HFFc6 (cell line): ENCODE measurements at regions not wholly inside any gene's neighbourhood (a gene's known extent, or its start where the extent isn't known, plus 50 kb on each side); places are given as distances from the start of the nearest gene placed in this dataset.
"Not testable (repeated sequence)": the region's sequence is repeated elsewhere in the genome, so short reads cannot be mapped to it uniquely, and the experiment has no call there.

Experiments
- DNase-seq: peaks from one replicate; pipeline ENCODE4 v3.0.0-alpha.2; 2018
- H3K27ac Mint-ChIP-seq: 2 replicates; pipeline ENCODE4 v1.8.0; 2020; ENCODE audit warnings: mild to moderate bottlenecking, mixed read lengths
- H3K27me3 Mint-ChIP-seq: 2 replicates; pipeline ENCODE4 v1.8.0; 2021; ENCODE audit warnings: mild to moderate bottlenecking, moderate library complexity, mixed read lengths; ENCODE audit not compliant: insufficient read depth
- H3K36me3 Mint-ChIP-seq: 2 replicates; pipeline ENCODE4 v1.8.0; 2021; ENCODE audit warnings: low read depth, mixed read lengths
- H3K4me1 Mint-ChIP-seq: 2 replicates; pipeline ENCODE4 v1.8.0; 2020; ENCODE audit warnings: low read depth, mixed read lengths
- H3K4me3 Mint-ChIP-seq: 2 replicates; pipeline ENCODE4 v1.8.0; 2020; ENCODE audit warnings: mild to moderate bottlenecking, moderate library complexity, mixed read lengths
- H3K9me3 Mint-ChIP-seq: 2 replicates; pipeline ENCODE4 v1.8.0; 2020; ENCODE audit warnings: mild to moderate bottlenecking, mixed read lengths
- TF ChIP-seq, protein P1 (sequence below): fragments of 200-600 bp; sonication (generic); IDR thresholded peaks from 2 replicates; pipeline ENCODE4 v1.5.0; 2021; ENCODE audit warnings: antibody characterized with exemption, mild to moderate bottlenecking

DNA sequence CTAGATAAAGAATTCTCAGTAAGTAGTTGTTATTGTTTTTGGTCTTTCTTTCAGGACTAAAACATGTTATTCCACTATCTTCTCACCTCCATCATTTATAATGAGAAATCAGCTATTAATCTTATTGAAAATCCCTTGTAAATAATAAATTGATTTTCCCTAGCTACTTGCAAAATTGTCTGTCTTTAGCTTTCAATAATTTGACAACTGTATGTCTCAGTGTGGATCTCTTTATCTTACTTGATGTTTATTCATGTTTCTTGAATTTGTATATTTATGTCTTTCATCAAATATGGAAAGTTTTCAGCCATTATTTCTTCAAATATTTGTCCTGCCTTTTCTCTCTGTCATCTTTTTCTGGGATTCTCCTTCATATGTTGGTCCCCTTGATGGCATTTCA is 117.1 kb upstream of the ANTXRL start:
- peaks cover 16% of the 10 kb centered on the region for H3K27me3 Mint-ChIP-seq
- H3K27ac Mint-ChIP-seq = no peak overlapping the region
- H3K4me3 Mint-ChIP-seq = no peak overlapping the region
- no peaks in the 10 kb centered on the region for H3K4me1 Mint-ChIP-seq
- DNase-seq = no peak
- no peaks in the 10 kb centered on the region for H3K36me3 Mint-ChIP-seq
- H3K9me3 Mint-ChIP-seq = peaks cover 4% of the 10 kb centered on the region
- TF ChIP-seq, protein P1, sequence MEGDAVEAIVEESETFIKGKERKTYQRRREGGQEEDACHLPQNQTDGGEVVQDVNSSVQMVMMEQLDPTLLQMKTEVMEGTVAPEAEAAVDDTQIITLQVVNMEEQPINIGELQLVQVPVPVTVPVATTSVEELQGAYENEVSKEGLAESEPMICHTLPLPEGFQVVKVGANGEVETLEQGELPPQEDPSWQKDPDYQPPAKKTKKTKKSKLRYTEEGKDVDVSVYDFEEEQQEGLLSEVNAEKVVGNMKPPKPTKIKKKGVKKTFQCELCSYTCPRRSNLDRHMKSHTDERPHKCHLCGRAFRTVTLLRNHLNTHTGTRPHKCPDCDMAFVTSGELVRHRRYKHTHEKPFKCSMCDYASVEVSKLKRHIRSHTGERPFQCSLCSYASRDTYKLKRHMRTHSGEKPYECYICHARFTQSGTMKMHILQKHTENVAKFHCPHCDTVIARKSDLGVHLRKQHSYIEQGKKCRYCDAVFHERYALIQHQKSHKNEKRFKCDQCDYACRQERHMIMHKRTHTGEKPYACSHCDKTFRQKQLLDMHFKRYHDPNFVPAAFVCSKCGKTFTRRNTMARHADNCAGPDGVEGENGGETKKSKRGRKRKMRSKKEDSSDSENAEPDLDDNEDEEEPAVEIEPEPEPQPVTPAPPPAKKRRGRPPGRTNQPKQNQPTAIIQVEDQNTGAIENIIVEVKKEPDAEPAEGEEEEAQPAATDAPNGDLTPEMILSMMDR = no peak

DNA sequence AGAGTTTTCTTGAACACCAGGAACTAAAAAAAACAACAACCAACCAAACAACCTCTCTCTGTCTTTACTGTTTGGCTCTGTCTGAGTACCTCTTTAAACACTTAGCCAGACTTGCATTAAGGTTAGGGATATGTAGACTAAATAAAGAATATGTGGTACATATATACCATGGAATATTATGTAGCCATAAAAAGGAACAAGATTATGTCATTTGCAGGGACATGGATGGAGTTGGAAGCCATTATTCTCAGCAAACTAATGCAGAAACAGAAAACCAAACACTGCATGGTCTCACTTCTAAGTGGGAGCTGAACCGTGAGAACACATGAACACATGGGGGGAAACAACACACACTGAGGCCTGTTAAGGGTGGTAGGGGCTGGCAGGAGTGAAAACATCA is 116.0 kb upstream of the ANTXRL start:
- TF ChIP-seq, protein P1 = no peak
- Mint-ChIP-seq H3K4me1 (no peaks in the 10 kb centered on the region), H3K4me3 (no peak overlapping the region), H3K9me3 (peaks cover 4% of the 10 kb centered on the region), H3K27ac (no peak overlapping the region), H3K36me3 (no peaks in the 10 kb centered on the region), H3K27me3 (peaks cover 19% of the 10 kb centered on the region)
- no peak for DNase-seq

DNA sequence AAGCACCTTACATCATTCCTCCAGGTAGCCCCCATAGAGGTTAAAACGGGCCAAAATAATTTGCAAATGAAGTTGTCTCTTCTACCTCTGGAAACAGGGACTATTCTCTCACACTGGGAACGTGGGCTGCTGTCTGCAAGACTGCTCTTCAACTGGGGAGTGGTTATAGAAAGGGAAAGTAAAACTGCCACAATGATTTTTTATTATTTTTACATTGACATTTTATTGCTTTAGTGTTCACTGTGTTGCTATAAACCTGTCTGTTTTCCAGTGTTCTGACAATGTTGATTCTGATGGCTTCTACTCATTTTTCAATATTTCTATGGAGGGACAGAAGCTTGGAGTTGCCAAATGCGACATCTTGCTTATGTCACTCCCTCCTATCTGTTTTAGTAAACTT is 115.1 kb upstream of the ANTXRL start:
- no peak for DNase-seq
- Mint-ChIP-seq H3K4me1 (no peaks in the 10 kb centered on the region), H3K4me3 (no peak overlapping the region), H3K27ac (no peak overlapping the region), H3K36me3 (no peaks in the 10 kb centered on the region), H3K27me3 (peaks cover 19% of the 10 kb centered on the region), H3K9me3 (peaks cover 4% of the 10 kb centered on the region)
- TF ChIP-seq, protein P1 = no peak

DNA sequence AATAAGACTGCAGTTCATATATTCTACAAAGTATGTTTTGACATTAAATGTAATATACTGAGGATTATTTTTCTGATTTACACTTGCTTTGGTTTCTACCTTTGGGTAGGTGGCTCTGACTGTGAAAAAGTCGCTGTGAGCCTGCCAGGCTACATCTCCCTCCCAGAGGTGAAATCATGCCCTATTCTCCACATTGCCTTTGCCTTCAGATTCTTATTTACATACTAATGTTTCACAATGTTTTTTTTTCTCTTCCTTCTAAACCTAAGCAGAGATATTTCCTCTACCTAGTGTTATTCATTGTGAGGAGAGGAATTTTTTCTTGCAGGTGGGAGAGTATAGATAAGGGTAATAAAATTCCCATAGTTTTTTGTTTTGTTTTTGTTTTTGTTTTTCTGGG is 111.5 kb upstream of the ANTXRL start:
- H3K4me1 Mint-ChIP-seq = no peaks in the 10 kb centered on the region
- H3K4me3 Mint-ChIP-seq = no peak overlapping the region
- H3K36me3 Mint-ChIP-seq = no peaks in the 10 kb centered on the region
- peaks cover 17% of the 10 kb centered on the region for H3K27me3 Mint-ChIP-seq
- no peak for DNase-seq
- H3K9me3 Mint-ChIP-seq = peaks cover 4% of the 10 kb centered on the region
- TF ChIP-seq, protein P1 = no peak
- no peak overlapping the region for H3K27ac Mint-ChIP-seq

DNA sequence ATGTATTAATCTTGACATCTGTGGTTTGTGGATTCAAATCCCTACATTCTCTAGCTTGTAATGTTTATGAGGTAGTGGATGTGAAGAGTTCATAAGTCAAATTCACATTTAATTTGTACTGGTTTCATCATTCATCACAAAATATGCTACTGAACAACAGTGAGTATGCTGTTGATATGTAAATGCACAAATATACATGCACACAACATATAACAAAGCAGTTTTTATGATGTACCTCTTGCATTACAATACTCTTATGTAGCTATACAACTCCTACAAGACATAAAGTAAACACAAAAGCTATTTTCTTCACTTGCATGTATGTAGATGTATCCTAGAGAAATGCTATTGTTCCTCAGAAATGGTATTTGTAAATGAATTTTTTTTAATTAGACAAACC is 111.0 kb upstream of the ANTXRL start:
- DNase-seq = no peak
- peaks cover under 1% of the 10 kb centered on the region for H3K9me3 Mint-ChIP-seq
- no peak overlapping the region for H3K4me3 Mint-ChIP-seq
- no peaks in the 10 kb centered on the region for H3K4me1 Mint-ChIP-seq
- TF ChIP-seq, protein P1 = no peak
- H3K27me3 Mint-ChIP-seq = peaks cover 16% of the 10 kb centered on the region
- no peaks in the 10 kb centered on the region for H3K36me3 Mint-ChIP-seq
- no peak overlapping the region for H3K27ac Mint-ChIP-seq

DNA sequence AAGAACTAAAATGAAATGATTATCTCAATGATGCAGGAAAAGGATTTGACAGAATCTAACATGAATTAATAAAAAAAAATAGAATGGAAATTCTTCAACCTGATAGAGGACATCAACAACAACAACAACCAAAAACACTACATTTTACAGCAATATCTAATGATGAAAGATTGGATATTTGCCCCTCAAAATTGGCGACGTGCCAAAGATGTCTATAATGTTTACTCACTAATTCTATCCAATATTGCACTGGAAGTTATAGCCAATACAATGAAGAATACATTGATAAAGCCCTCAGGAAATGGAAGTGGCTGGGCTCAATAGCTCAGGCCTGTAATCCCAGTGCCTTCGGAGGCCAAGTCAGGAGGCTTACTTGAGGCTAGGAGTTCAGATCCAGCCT is 99.4 kb upstream of the ANTXRL start:
- H3K27ac Mint-ChIP-seq, H3K4me1 Mint-ChIP-seq, H3K9me3 Mint-ChIP-seq, DNase-seq, H3K27me3 Mint-ChIP-seq, H3K4me3 Mint-ChIP-seq, H3K36me3 Mint-ChIP-seq: not testable (repeated sequence)
